Right atrium auricular region (tissue), 2 donors: ENCODE measurements at regions not wholly inside any gene's neighbourhood (a gene's known extent, or its start where the extent isn't known, plus 50 kb on each side); places are given as distances from the start of the nearest gene placed in this dataset.

ENCODE experiments used
- DNase-seq: peaks from one replicate; pipeline ENCODE4 v3.0.0-alpha.2; 2019; ENCODE audit warnings: low spot score
- H3K27ac ChIP-seq, 2 donors: fragments of 200-600 bp; sonication (generic); 1 replicate in 1 of 2; 2 replicates in 1 of 2; pipeline ENCODE4 v1.5.1; 2016 to 2019
- H3K27me3 ChIP-seq, 2 donors: fragments of 200-600 bp; sonication (generic); one replicate each; pipeline versions ENCODE4 v1.5.1 to v1.6.0; 2017 to 2019
- H3K36me3 ChIP-seq: fragments of 200-600 bp; sonication (generic); one replicate; pipeline ENCODE4 v1.5.1; 2016
- H3K4me1 ChIP-seq, 2 donors: fragments of 200-600 bp; sonication (generic); one replicate each; pipeline versions ENCODE4 v1.5.1 to v1.6.0; 2017 to 2019
- H3K4me3 ChIP-seq, 2 donors: fragments of 200-600 bp; sonication (generic); 1 replicate in 1 of 2; 2 replicates in 1 of 2; pipeline ENCODE4 v1.5.1; 2017 to 2019; ENCODE audit warnings: mild to moderate bottlenecking in 1 of 2, moderate library complexity in 1 of 2
- H3K9me3 ChIP-seq, 2 donors: fragments of 200-600 bp; sonication (generic); one replicate each; pipeline ENCODE4 v1.5.1; 2019
- TF ChIP-seq, protein P1 (sequence below), 2 donors: fragments of 200-600 bp; sonication (generic); IDR thresholded peaks; one replicate each; pipeline ENCODE4 v1.5.1; 2019; ENCODE audit warnings: antibody characterized with exemption in 2 of 2

DNA sequence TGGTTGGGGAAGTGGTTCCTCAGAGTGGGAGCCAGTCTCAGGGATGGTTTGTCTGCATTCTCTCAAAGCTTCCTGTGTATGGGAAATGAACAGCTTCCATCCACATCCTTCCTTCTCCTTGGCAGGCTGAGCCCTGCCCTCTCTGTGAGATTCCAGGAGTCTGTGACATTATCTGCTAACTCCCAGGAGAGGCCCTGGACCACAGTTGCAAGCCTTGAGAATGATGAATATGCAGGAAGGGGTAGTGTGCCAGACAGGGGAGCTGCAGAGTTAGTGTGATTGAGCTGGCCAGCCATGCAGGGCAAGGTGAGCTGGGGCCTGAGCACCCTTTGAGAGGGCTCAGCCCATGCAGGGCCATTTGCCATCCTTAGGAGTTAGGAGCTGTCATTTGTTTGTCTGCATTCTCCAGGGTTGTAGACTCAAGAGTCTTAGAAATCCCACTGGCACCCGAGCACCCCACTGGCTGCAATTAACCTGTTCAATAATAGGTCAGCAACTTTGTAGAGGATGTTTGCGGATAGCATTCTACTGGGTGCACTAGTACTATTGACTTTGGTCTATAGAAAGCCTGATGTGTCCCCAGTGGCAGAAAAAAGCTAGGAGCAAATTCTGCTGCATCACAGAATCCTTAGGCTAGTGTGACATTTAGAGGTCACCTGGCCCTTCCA is 299.0 kb upstream of the CADM1 start:
- no peak overlapping the region for H3K4me3 ChIP-seq
- no peak for DNase-seq

GRCh38 chr11:115802641-115803040 is 298.4 kb upstream of the CADM1 start:
- H3K36me3 ChIP-seq: no peaks in the 10 kb centered on the region
- H3K27ac ChIP-seq: no peak overlapping the region
- H3K27me3 ChIP-seq: no peaks in the 10 kb centered on the region
- DNase-seq: no peak
- TF ChIP-seq, protein P1, sequence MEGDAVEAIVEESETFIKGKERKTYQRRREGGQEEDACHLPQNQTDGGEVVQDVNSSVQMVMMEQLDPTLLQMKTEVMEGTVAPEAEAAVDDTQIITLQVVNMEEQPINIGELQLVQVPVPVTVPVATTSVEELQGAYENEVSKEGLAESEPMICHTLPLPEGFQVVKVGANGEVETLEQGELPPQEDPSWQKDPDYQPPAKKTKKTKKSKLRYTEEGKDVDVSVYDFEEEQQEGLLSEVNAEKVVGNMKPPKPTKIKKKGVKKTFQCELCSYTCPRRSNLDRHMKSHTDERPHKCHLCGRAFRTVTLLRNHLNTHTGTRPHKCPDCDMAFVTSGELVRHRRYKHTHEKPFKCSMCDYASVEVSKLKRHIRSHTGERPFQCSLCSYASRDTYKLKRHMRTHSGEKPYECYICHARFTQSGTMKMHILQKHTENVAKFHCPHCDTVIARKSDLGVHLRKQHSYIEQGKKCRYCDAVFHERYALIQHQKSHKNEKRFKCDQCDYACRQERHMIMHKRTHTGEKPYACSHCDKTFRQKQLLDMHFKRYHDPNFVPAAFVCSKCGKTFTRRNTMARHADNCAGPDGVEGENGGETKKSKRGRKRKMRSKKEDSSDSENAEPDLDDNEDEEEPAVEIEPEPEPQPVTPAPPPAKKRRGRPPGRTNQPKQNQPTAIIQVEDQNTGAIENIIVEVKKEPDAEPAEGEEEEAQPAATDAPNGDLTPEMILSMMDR (IDR thresholded peaks at IDR 0.05): no peak
- no peaks in the 10 kb centered on the region for H3K4me1 ChIP-seq
- no peak overlapping the region for H3K4me3 ChIP-seq
- H3K9me3 ChIP-seq: peaks cover 0 to 9% of the 10 kb centered on the region in 2 donors

More for the DNA sequence above, 299.0 kb upstream of the CADM1 start:
- Histone ChIP-seq H3K27me3 (no peaks in the 10 kb centered on the region), H3K36me3 (no peaks in the 10 kb centered on the region), H3K9me3 (peaks cover under 1 to 15% of the 10 kb centered on the region in 2 donors), H3K4me1 (no peaks in the 10 kb centered on the region), H3K27ac (no peak overlapping the region)
- TF ChIP-seq, protein P1 (IDR thresholded peaks at IDR 0.05): no peak

- Histone ChIP-seq H3K36me3 (no peaks in the 10 kb centered on the region), H3K9me3 (no peaks in the 10 kb centered on the region), H3K4me3 (no peak overlapping the region), H3K4me1 (no peaks in the 10 kb centered on the region), H3K27me3 (no peaks in the 10 kb centered on the region), H3K27ac (no peak overlapping the region)
- no peak for DNase-seq
- TF ChIP-seq, protein P1 (IDR thresholded peaks at IDR 0.05): no peak
These were observed 288.7 kb upstream of the CADM1 start for GRCh38 chr11:115792903-115793302.

GRCh38 chr11:115787302-115787701 is 283.1 kb upstream of the CADM1 start:
- Histone ChIP-seq H3K4me3 (no peak overlapping the region), H3K27me3 (no peaks in the 10 kb centered on the region), H3K27ac (no peak overlapping the region), H3K36me3 (no peaks in the 10 kb centered on the region), H3K9me3 (peaks cover 0 to 5% of the 10 kb centered on the region in 2 donors), H3K4me1 (peaks cover 0 to 9% of the 10 kb centered on the region in 2 donors)
- no peak for DNase-seq
- TF ChIP-seq, protein P1 (IDR thresholded peaks at IDR 0.05): no peak

DNA sequence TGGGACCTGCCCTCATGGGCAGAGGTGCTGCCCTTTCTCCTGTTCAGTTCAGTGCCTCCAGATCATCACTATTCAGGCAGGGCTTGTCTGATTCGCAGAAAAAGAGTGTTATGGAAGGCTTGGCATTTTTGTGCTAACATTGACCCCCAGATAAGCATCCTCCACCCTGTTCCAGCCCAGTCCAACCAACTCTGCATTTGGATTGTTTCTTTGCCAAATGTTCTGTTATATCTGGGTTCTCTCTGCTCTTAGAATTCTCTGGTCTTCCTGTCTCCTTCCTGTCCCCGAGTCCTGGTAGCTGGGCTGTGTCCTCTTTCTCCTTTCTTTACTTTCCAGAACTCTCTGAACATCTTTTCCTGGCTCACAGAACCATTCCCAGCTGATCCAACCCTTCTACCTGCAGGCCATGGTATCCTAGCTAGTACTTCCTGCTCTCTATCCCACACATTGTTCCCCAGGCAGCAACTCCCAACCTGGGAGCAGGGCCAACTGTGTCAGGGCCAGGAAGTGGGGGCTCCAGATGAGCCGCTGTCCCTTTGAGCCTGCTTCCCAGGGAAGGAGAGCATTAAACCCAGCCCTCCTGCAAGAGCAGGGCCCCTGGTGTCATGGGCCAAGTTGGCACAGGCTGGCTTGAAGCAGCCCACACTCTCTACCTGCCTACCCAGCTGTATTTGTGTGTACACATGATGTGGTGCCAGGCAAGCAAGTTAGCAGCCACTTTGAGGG is 280.7 kb upstream of the CADM1 start:
- Histone ChIP-seq H3K4me1 (peaks cover 0 to 9% of the 10 kb centered on the region in 2 donors), H3K27ac (no peak overlapping the region)
- DNase-seq: no peak

More for the DNA sequence above, 280.7 kb upstream of the CADM1 start:
- H3K27me3 ChIP-seq: no peaks in the 10 kb centered on the region
- no peak overlapping the region for H3K4me3 ChIP-seq
- no peaks in the 10 kb centered on the region for H3K36me3 ChIP-seq
- TF ChIP-seq, protein P1 (IDR thresholded peaks at IDR 0.05): no peak
- peaks cover 0 to 6% of the 10 kb centered on the region in 2 donors for H3K9me3 ChIP-seq
